ENCODE measurements at regions not wholly inside any gene's neighbourhood (a gene's known extent, or its start where the extent isn't known, plus 50 kb on each side); places are given as distances from the start of the nearest gene placed in this dataset.
"Not testable (repeated sequence)": the region's sequence is repeated elsewhere in the genome, so short reads cannot be mapped to it uniquely, and the experiment has no call there.

GRCh38 chr1:165965857-165966256 lies 138.4 kb downstream of the UCK2 start:
- TF ChIP-seq CTCF (IDR thresholded peaks at IDR 0.05; ENCODE audit: low read depth, low read length, missing control alignments) = no peak
- H3K4me3 ChIP-seq (replicated peaks; ENCODE audit: low read depth, low read length) = no peak overlapping the region
- DNase-seq (ENCODE audit: extremely low read depth, low read depth) = no peak

- H3K4me3 ChIP-seq (replicated peaks; ENCODE audit: low read depth, low read length) = not testable (repeated sequence)
Measured at GRCh38 chr1:165969366-165969765, 142.0 kb downstream of the UCK2 start.

GRCh38 chr1:165974598-165975131 lies 147.3 kb downstream of the UCK2 start:
- no peak for DNase-seq (ENCODE audit: extremely low read depth, low read depth)
- TF ChIP-seq CTCF (IDR thresholded peaks at IDR 0.05; ENCODE audit: low read depth, low read length, missing control alignments) = no peak
- no peak overlapping the region for H3K4me3 ChIP-seq (replicated peaks; ENCODE audit: low read depth, low read length)

More at GRCh38 chr1:165969366-165969765, 142.0 kb downstream of the UCK2 start:
- not testable (repeated sequence) for DNase-seq (ENCODE audit: extremely low read depth, low read depth)

GRCh38 chr1:165988275-165988674 lies 160.9 kb downstream of the UCK2 start:
- peak; percentile 10 for TF ChIP-seq CTCF (IDR thresholded peaks at IDR 0.05; ENCODE audit: low read depth, low read length, missing control alignments)
- DNase-seq (ENCODE audit: extremely low read depth, low read depth) = no peak
- no peak overlapping the region for H3K4me3 ChIP-seq (replicated peaks; ENCODE audit: low read depth, low read length)

- no peak for TF ChIP-seq CTCF (IDR thresholded peaks at IDR 0.05; ENCODE audit: low read depth, low read length, missing control alignments)
- DNase-seq (ENCODE audit: extremely low read depth, low read depth) = no peak
- no peak overlapping the region for H3K4me3 ChIP-seq (replicated peaks; ENCODE audit: low read depth, low read length)
Measured at GRCh38 chr1:165988817-165989216, 161.4 kb downstream of the UCK2 start.

GRCh38 chr1:165992533-165992932 lies 165.1 kb downstream of the UCK2 start:
- no peak for TF ChIP-seq CTCF (IDR thresholded peaks at IDR 0.05; ENCODE audit: low read depth, low read length, missing control alignments)
- no peak for DNase-seq (ENCODE audit: extremely low read depth, low read depth)
- H3K4me3 ChIP-seq (replicated peaks; ENCODE audit: low read depth, low read length) = no peak overlapping the region

GRCh38 chr1:165994107-165994506 lies 166.7 kb downstream of the UCK2 start:
- no peak for DNase-seq (ENCODE audit: extremely low read depth, low read depth)
- no peak for TF ChIP-seq CTCF (IDR thresholded peaks at IDR 0.05; ENCODE audit: low read depth, low read length, missing control alignments)
- no peak overlapping the region for H3K4me3 ChIP-seq (replicated peaks; ENCODE audit: low read depth, low read length)
